SIG-M5 treated with dmso at 0.1 percent for 504 hours (cell line): ENCODE measurements at regions not wholly inside any gene's neighbourhood (a gene's known extent, or its start where the extent isn't known, plus 50 kb on each side); places are given as distances from the start of the nearest gene placed in this dataset.
"Not testable (repeated sequence)": the region's sequence is repeated elsewhere in the genome, so short reads cannot be mapped to it uniquely, and the experiment has no call there.

Source experiments
- DNase-seq: peaks from one replicate; lab custom pipeline; 2025; ENCODE audit not compliant: unreplicated experiment; lab: John Stamatoyannopoulos, UW

GRCh38 chr3:65174713-65175112 lies 486.9 kb upstream of the ADAMTS9 start:
- no peak for DNase-seq

GRCh38 chr3:65173841-65174240 lies 486.0 kb upstream of the ADAMTS9 start:
- DNase-seq = no peak

GRCh38 chr3:65172209-65172608 lies 484.4 kb upstream of the ADAMTS9 start:
- DNase-seq = no peak

- DNase-seq = no peak
Measured at GRCh38 chr3:65170390-65171042, 482.7 kb upstream of the ADAMTS9 start.

- no peak for DNase-seq
Measured at GRCh38 chr3:65169961-65170360, 482.2 kb upstream of the ADAMTS9 start.

GRCh38 chr3:65168547-65168946 lies 480.7 kb upstream of the ADAMTS9 start:
- no peak for DNase-seq

GRCh38 chr3:65166531-65166930 lies 478.7 kb upstream of the ADAMTS9 start:
- no peak for DNase-seq

- no peak for DNase-seq
Measured at GRCh38 chr3:65158023-65158422, 470.2 kb upstream of the ADAMTS9 start.

GRCh38 chr3:65153850-65154512 lies 466.2 kb upstream of the ADAMTS9 start:
- no peak for DNase-seq

- no peak for DNase-seq
Measured at GRCh38 chr3:65151666-65152065, 463.9 kb upstream of the ADAMTS9 start.

GRCh38 chr3:65149877-65150276 lies 462.1 kb upstream of the ADAMTS9 start:
- no peak for DNase-seq

- DNase-seq = no peak
Measured at GRCh38 chr3:65148687-65149086, 460.9 kb upstream of the ADAMTS9 start.

- DNase-seq = no peak
Measured at GRCh38 chr3:65146179-65146578, 458.4 kb upstream of the ADAMTS9 start.

- no peak for DNase-seq
Measured at GRCh38 chr3:65145680-65146079, 457.9 kb upstream of the ADAMTS9 start.

GRCh38 chr3:65144791-65145351 lies 457.1 kb upstream of the ADAMTS9 start:
- no peak for DNase-seq

GRCh38 chr3:65142456-65142855 lies 454.7 kb upstream of the ADAMTS9 start:
- DNase-seq = no peak

GRCh38 chr3:65138556-65138955 lies 450.8 kb upstream of the ADAMTS9 start:
- DNase-seq = no peak

- DNase-seq = not testable (repeated sequence)
Measured at GRCh38 chr3:65133752-65134151, 446.0 kb upstream of the ADAMTS9 start.

- no peak for DNase-seq
Measured at GRCh38 chr3:65130782-65131181, 443.0 kb upstream of the ADAMTS9 start.

- no peak for DNase-seq
Measured at GRCh38 chr3:65128346-65128745, 440.5 kb upstream of the ADAMTS9 start.

GRCh38 chr3:65126527-65127410 lies 439.0 kb upstream of the ADAMTS9 start:
- no peak for DNase-seq

- not testable (repeated sequence) for DNase-seq
Measured at GRCh38 chr3:65120156-65120555, 432.4 kb upstream of the ADAMTS9 start.
